Endothelial cell of umbilical vein (primary cell): ENCODE measurements at regions not wholly inside any gene's neighbourhood (a gene's known extent, or its start where the extent isn't known, plus 50 kb on each side); places are given as distances from the start of the nearest gene placed in this dataset.

ENCODE experiments used
- BruUV-seq: library from RNA; stranded (reverse); fragments of 400-500 nt; replicated peaks from 2 replicates; lab custom pipeline; 2021; lab: Mats Ljungman, UMichigan
- CTCF ChIA-PET: fragments of 300-600, 350-600 bp; sonication (Branson Sonifier 250); formaldehyde crosslinking; loops from one replicate; lab custom pipeline; 2021; ENCODE audit warnings: antibody characterized with exemption, inconsistent platforms; lab: Charles Lee
- POLR2A ChIA-PET: fragments of 300-600, 350-600 bp; sonication (Branson Sonifier 250); formaldehyde crosslinking; loops from one replicate; lab custom pipeline; 2021; ENCODE audit warnings: antibody characterized with exemption, inconsistent platforms; lab: Charles Lee
- DNase-seq: peaks from one replicate; pipeline ENCODE4 v3.0.0-alpha.2; 2011; ENCODE audit warnings: low read depth, low spot score
- FAIRE-seq: peaks from 2 replicates; lab custom pipeline; 2011; peaks lifted over from hg19 to GRCh38; lab: Jason Lieb, UNC
- H2AFZ ChIP-seq: 2 replicates; pipeline ENCODE4 v1.6.0; 2012; ENCODE audit warnings: low read depth, low read length, control low read depth, inconsistent platforms
- H3K27ac ChIP-seq: 2 replicates; pipeline ENCODE4 v1.5.1; 2011; ENCODE audit warnings: low read depth, mild to moderate bottlenecking, control low read depth, low read length, moderate library complexity; ENCODE audit not compliant: insufficient read depth
- H3K27me3 ChIP-seq, 2 experiments: 2 replicates each; pipeline versions ENCODE4 v1.6.0 to v1.6.1; 2011; ENCODE audit warnings: low read length in 2 of 2, mixed read lengths in 1 of 2; ENCODE audit not compliant: control insufficient read depth in 2 of 2, insufficient read depth in 2 of 2
- H3K36me3 ChIP-seq, 2 experiments: 2 replicates in 1 of 2; 3 replicates in 1 of 2; pipeline ENCODE4 v1.5.1; 2011; ENCODE audit warnings: low read length in 2 of 2, mild to moderate bottlenecking in 1 of 2, moderate library complexity in 1 of 2; ENCODE audit not compliant: control insufficient read depth in 2 of 2, insufficient read depth in 2 of 2; ENCODE audit errors: extremely low read depth in 1 of 2
- H3K4me1 ChIP-seq: 3 replicates; pipeline ENCODE4 v1.5.1; 2011; ENCODE audit warnings: mild to moderate bottlenecking, low read length; ENCODE audit not compliant: control insufficient read depth, insufficient read depth; ENCODE audit errors: extremely low read depth
- H3K4me2 ChIP-seq: 2 replicates; pipeline ENCODE4 v1.6.1; 2011; ENCODE audit warnings: low read length, control low read depth, mixed read lengths; ENCODE audit not compliant: insufficient read depth
- H3K4me3 ChIP-seq, 3 experiments: fragments of 200-600 bp in 1 of 3; sonication (generic), shearing (Covaris generic) in 1 of 3; replicated peaks in 1 of 3; 2 replicates each; pipeline ENCODE4 v1.5.1; 2011 to 2016; ENCODE audit warnings: control low read depth in 3 of 3, low read length in 3 of 3, mild to moderate bottlenecking in 2 of 3, inconsistent platforms in 1 of 3, low read depth in 1 of 3, moderate library complexity in 1 of 3; ENCODE audit not compliant: insufficient read depth in 1 of 3
- H3K79me2 ChIP-seq: 2 replicates; pipeline ENCODE4 v1.6.0; 2012; ENCODE audit warnings: low read length, inconsistent platforms; ENCODE audit not compliant: control insufficient read depth, insufficient read depth
- H3K9ac ChIP-seq: replicated peaks from 2 replicates; pipeline ENCODE3; 2011; ENCODE audit warnings: low read length, control low read depth; ENCODE audit not compliant: insufficient read depth; ENCODE audit errors: extremely low read depth
- H3K9me1 ChIP-seq: replicated peaks from 3 replicates; pipeline ENCODE4 v1.6.0; 2011; ENCODE audit warnings: mild to moderate bottlenecking, low read length; ENCODE audit not compliant: control insufficient read depth, insufficient read depth; ENCODE audit errors: extremely low read depth
- H3K9me3 ChIP-seq: replicated peaks from 2 replicates; pipeline ENCODE4 v1.5.1; 2012; ENCODE audit warnings: low read length, inconsistent platforms; ENCODE audit not compliant: control insufficient read depth, insufficient read depth
- H4K20me1 ChIP-seq: replicated peaks from 2 replicates; pipeline ENCODE3; 2011; ENCODE audit warnings: mild to moderate bottlenecking, low read length; ENCODE audit not compliant: control insufficient read depth, insufficient read depth; ENCODE audit errors: extremely low read depth
- CTCF ChIP-seq, 2 donors: IDR thresholded peaks; 1 replicate in 1 of 2; 2 replicates in 1 of 2; pipeline ENCODE4 v1.5.1; 2011; ENCODE audit warnings: low read length in 2 of 2, mild to moderate bottlenecking in 2 of 2, moderate library complexity in 2 of 2, control low read depth in 1 of 2, inconsistent platforms in 1 of 2, low read depth in 1 of 2; ENCODE audit not compliant: insufficient read depth in 1 of 2; ENCODE audit errors: extremely low read depth in 1 of 2
- EZH2 ChIP-seq: IDR thresholded peaks from 2 replicates; pipeline ENCODE4 v1.6.1; 2012; ENCODE audit warnings: borderline replicate concordance, low read depth, mild to moderate bottlenecking, moderate library complexity, low read length, inconsistent platforms; ENCODE audit not compliant: severe bottlenecking
- FOS ChIP-seq: IDR thresholded peaks from 2 replicates; pipeline ENCODE4 v1.6.1; 2011; ENCODE audit warnings: mild to moderate bottlenecking, low read length, moderate library complexity, borderline replicate concordance; ENCODE audit not compliant: insufficient read depth
- GATA2 ChIP-seq: IDR thresholded peaks from 2 replicates; pipeline ENCODE4 v1.7.0; 2011; ENCODE audit warnings: low read depth, mild to moderate bottlenecking, moderate library complexity, mixed read lengths, low read length; ENCODE audit not compliant: insufficient read length, insufficient read depth
- JUN ChIP-seq: IDR thresholded peaks from 2 replicates; pipeline ENCODE4 v1.6.1; 2011; ENCODE audit warnings: borderline replicate concordance, low read depth; ENCODE audit not compliant: insufficient read length, insufficient read depth
- MYC ChIP-seq: IDR thresholded peaks from one replicate; pipeline ENCODE4 v1.6.1; 2011; ENCODE audit warnings: mild to moderate bottlenecking, low read depth, low read length
- POLR2A ChIP-seq: IDR thresholded peaks from 2 replicates; pipeline ENCODE4 v1.6.1; 2012; ENCODE audit warnings: low read depth, mild to moderate bottlenecking, control low read depth, low read length
- POLR2AphosphoS5 ChIP-seq: IDR thresholded peaks from 2 replicates; pipeline ENCODE4 v1.6.1; 2012; ENCODE audit warnings: low read depth, mild to moderate bottlenecking, control low read depth, low read length, moderate library complexity; ENCODE audit not compliant: insufficient read depth
- dilution Hi-C: fragments of 300-500 bp; cut with MboI; formaldehyde crosslinking; loops from one replicate; pipeline ENCODE4 v1.15.0; 2019; ENCODE audit warnings: low sequenced_read_pairs; ENCODE audit not compliant: extremely low pct_ligation_motif_present
- intact Hi-C: fragments of 100-400 bp; cut with micrococcal nuclease; formaldehyde crosslinking; loops from one replicate; pipeline ENCODE4 v1.10.0; 2022
- TF ChIP-seq, protein P1 (sequence below): IDR thresholded peaks from 2 replicates; pipeline ENCODE4 v1.6.1; 2011; ENCODE audit not compliant: insufficient read depth, insufficient read length

DNA sequence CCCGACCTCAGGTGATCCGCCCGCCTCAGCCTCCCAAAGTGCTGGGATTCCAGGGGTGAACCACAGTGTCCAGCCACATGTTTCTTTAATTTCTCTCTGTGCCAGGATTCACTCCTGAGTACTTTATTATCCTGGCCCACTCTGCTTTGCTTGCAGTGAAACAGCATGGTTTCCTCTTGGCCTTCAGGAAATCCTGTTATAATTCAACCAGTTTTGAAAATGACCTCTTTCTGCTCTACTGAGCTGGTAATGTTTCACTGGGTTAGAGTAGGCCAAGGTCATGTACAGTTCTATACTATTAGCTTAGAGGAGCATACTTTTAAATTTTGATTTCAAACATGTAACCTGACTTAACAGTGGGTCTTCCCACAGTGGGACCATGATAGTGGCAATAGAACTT lies 90.6 kb upstream of the PELI1 start:
- intact Hi-C loops (no loop called here), dilution Hi-C loops (no loop called here)
- no peaks in the 10 kb centered on the region for H3K9me1 ChIP-seq
- FAIRE-seq (peak; percentile 67), DNase-seq (peak; percentile 70)
- POLR2A ChIA-PET: no interaction called here
- H2AFZ ChIP-seq: no peak overlapping the region
- no peak overlapping the region for H3K9ac ChIP-seq
- H3K36me3 ChIP-seq: no peaks in the 10 kb centered on the region
- CTCF ChIA-PET: interaction anchor here (0.6 to 1.3 kb wide), 3 partner anchors 47 to 258 kb away, joined by 3 to 5 read pairs (median 3); no protein-coding TSS in a partner anchor
- no peak overlapping the region for H3K4me3 ChIP-seq
- no peaks in the 10 kb centered on the region for H3K27me3 ChIP-seq
- H3K9me3 ChIP-seq: no peaks in the 10 kb centered on the region
- H3K79me2 ChIP-seq: no peaks in the 10 kb centered on the region
- H4K20me1 ChIP-seq: no peaks in the 10 kb centered on the region
- TF ChIP-seq GATA2 (no peak), JUN (no peak), FOS (no peak), MYC (no peak), EZH2 (no peak), POLR2A (no peak), POLR2AphosphoS5 (no peak), CTCF (IDR thresholded peaks at IDR 0.05; ENCODE audit: extremely low read depth in 1 of 2, insufficient read depth in 1 of 2, low read depth in 1 of 2, low read length in 2 of 2) (no peak)
- TF ChIP-seq, protein P1, sequence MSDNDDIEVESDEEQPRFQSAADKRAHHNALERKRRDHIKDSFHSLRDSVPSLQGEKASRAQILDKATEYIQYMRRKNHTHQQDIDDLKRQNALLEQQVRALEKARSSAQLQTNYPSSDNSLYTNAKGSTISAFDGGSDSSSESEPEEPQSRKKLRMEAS: no peak
- BruUV-seq: no TSS peak
- H3K27ac ChIP-seq: no peak overlapping the region
- H3K4me2 ChIP-seq: no peak overlapping the region
- peaks cover 3% of the 10 kb centered on the region for H3K4me1 ChIP-seq
